Endodermal cell (in vitro differentiated cells): ENCODE measurements at regions not wholly inside any gene's neighbourhood (a gene's known extent, or its start where the extent isn't known, plus 50 kb on each side); places are given as distances from the start of the nearest gene placed in this dataset.

Source experiments
- DNase-seq: peaks from one replicate; pipeline ENCODE4 v3.0.0-alpha.2; 2017
- H3K27ac ChIP-seq: 2 replicates; pipeline ENCODE4 v1.5.1; 2013; ENCODE audit warnings: mild to moderate bottlenecking, low read depth, low read length, moderate library complexity
- H3K27me3 ChIP-seq: 2 replicates; pipeline ENCODE4 v1.6.1; 2013; ENCODE audit warnings: mild to moderate bottlenecking, low read length, moderate library complexity; ENCODE audit not compliant: insufficient read depth, control insufficient read depth, poor library complexity, severe bottlenecking
- H3K36me3 ChIP-seq: 2 replicates; pipeline ENCODE4 v1.7.0; 2013; ENCODE audit warnings: mild to moderate bottlenecking, low read length, moderate library complexity; ENCODE audit not compliant: control insufficient read depth, insufficient read depth
- H3K4me1 ChIP-seq: one replicate; pipeline ENCODE4 v1.7.0; 2013; ENCODE audit warnings: low read length; ENCODE audit not compliant: control insufficient read depth, insufficient read depth
- H3K4me3 ChIP-seq: 2 replicates; pipeline ENCODE4 v1.5.1; 2013; ENCODE audit warnings: mild to moderate bottlenecking, low read length, moderate library complexity
- H3K9ac ChIP-seq: 2 replicates; pipeline ENCODE4 v1.6.1; 2013; ENCODE audit warnings: mild to moderate bottlenecking, low read length, moderate library complexity; ENCODE audit not compliant: poor library complexity, severe bottlenecking; ENCODE audit errors: extremely low read depth
- H3K9me3 ChIP-seq: 2 replicates; pipeline ENCODE4 v1.6.1; 2013; ENCODE audit warnings: mild to moderate bottlenecking, low read length, moderate library complexity; ENCODE audit not compliant: control insufficient read depth
- H3K27ac Mint-ChIP-seq: 2 replicates; pipeline ENCODE4 v1.8.0; 2020; ENCODE audit warnings: mixed read lengths
- H3K27me3 Mint-ChIP-seq: 2 replicates; pipeline ENCODE4 v1.8.0; 2021; ENCODE audit warnings: mild to moderate bottlenecking, mixed read lengths; ENCODE audit not compliant: insufficient read depth
- H3K36me3 Mint-ChIP-seq: 2 replicates; pipeline ENCODE4 v1.8.0; 2020; ENCODE audit warnings: low read depth, mixed read lengths
- H3K4me1 Mint-ChIP-seq: 2 replicates; pipeline ENCODE4 v1.8.0; 2020; ENCODE audit warnings: mixed read lengths
- H3K4me3 Mint-ChIP-seq: 2 replicates; pipeline ENCODE4 v1.8.0; 2020; ENCODE audit warnings: mild to moderate bottlenecking, moderate library complexity, mixed read lengths
- H3K9me3 Mint-ChIP-seq: 2 replicates; pipeline ENCODE4 v1.8.0; 2020; ENCODE audit warnings: mild to moderate bottlenecking, mixed read lengths
- whole genome bisulfite sequencing, 2 experiments: methylation state at CpG; one replicate each; pipeline versions ENCODE4 v1.1.5 to v1.1.7; 2013; ENCODE audit warnings: missing lambda C conversion rate in 2 of 2, mixed read lengths in 1 of 2; ENCODE audit not compliant: insufficient coverage in 1 of 2, insufficient read length in 1 of 2; 5-methylcytosine and 5-hydroxymethylcytosine counted together
- TF ChIP-seq, protein P1 (sequence below): fragments of 200-600 bp; sonication (generic); conservative IDR thresholded peaks from 2 replicates; pipeline ENCODE4 v1.5.0; 2021; ENCODE audit warnings: antibody characterized with exemption, mild to moderate bottlenecking

- 84% methylated on average over 7 to 9 of the region's 9 CpGs for WGBS, 2 experiments
- no peak overlapping the region for H3K4me3 Mint-ChIP-seq
Measured at GRCh38 chr15:55003965-55004873, 192.5 kb downstream of the RSL24D1 start.

DNA sequence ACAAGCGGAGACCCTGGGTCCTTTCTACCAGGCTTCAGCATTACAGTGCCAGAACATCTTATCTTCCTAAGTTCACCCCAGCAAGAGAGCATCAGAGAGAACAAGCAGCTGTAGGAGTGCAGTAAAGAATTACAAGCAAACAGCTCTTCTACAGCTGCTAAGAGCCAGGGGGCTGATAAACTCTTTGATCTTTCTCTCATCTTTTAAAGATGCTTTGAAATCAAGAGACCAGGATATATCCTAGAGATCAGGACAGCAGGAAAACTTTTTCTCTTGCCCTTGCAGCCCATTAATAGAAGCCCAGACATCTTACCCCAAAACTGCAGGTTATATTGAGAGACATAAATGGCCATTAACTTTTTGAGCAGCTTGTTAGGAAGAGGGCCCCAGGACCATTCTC, 198.1 kb downstream of the RSL24D1 start:
- Mint-ChIP-seq H3K27me3 (peaks cover 3% of the 10 kb centered on the region), H3K27ac (no peak overlapping the region), H3K9me3 (no peaks in the 10 kb centered on the region), H3K36me3 (no peaks in the 10 kb centered on the region), H3K4me1 (peaks cover 6% of the 10 kb centered on the region), H3K4me3 (no peak overlapping the region)
- TF ChIP-seq, protein P1, sequence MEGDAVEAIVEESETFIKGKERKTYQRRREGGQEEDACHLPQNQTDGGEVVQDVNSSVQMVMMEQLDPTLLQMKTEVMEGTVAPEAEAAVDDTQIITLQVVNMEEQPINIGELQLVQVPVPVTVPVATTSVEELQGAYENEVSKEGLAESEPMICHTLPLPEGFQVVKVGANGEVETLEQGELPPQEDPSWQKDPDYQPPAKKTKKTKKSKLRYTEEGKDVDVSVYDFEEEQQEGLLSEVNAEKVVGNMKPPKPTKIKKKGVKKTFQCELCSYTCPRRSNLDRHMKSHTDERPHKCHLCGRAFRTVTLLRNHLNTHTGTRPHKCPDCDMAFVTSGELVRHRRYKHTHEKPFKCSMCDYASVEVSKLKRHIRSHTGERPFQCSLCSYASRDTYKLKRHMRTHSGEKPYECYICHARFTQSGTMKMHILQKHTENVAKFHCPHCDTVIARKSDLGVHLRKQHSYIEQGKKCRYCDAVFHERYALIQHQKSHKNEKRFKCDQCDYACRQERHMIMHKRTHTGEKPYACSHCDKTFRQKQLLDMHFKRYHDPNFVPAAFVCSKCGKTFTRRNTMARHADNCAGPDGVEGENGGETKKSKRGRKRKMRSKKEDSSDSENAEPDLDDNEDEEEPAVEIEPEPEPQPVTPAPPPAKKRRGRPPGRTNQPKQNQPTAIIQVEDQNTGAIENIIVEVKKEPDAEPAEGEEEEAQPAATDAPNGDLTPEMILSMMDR = no peak
- H3K9me3 ChIP-seq = no peaks in the 10 kb centered on the region
- H3K27me3 ChIP-seq = no peaks in the 10 kb centered on the region
- H3K4me3 ChIP-seq = no peak overlapping the region
- no peaks in the 10 kb centered on the region for H3K36me3 ChIP-seq
- no peak overlapping the region for H3K9ac ChIP-seq
- 100% methylated on average over 1 of the region's 1 CpG for WGBS, 2 experiments
- no peak overlapping the region for H3K27ac ChIP-seq
- no peaks in the 10 kb centered on the region for H3K4me1 ChIP-seq
- DNase-seq = no peak

More at GRCh38 chr15:55003965-55004873, 192.5 kb downstream of the RSL24D1 start:
- Mint-ChIP-seq H3K27ac (peak overlapping the region; percentile 59), H3K36me3 (no peaks in the 10 kb centered on the region), H3K27me3 (peaks cover 1% of the 10 kb centered on the region), H3K4me1 (peaks cover 15% of the 10 kb centered on the region), H3K9me3 (no peaks in the 10 kb centered on the region)
- no peak for DNase-seq
- Histone ChIP-seq H3K36me3 (no peaks in the 10 kb centered on the region), H3K9ac (no peak overlapping the region), H3K9me3 (no peaks in the 10 kb centered on the region), H3K27me3 (no peaks in the 10 kb centered on the region), H3K4me3 (no peak overlapping the region), H3K4me1 (peaks cover 2% of the 10 kb centered on the region), H3K27ac (no peak overlapping the region)
- TF ChIP-seq, protein P1 = no peak

DNA sequence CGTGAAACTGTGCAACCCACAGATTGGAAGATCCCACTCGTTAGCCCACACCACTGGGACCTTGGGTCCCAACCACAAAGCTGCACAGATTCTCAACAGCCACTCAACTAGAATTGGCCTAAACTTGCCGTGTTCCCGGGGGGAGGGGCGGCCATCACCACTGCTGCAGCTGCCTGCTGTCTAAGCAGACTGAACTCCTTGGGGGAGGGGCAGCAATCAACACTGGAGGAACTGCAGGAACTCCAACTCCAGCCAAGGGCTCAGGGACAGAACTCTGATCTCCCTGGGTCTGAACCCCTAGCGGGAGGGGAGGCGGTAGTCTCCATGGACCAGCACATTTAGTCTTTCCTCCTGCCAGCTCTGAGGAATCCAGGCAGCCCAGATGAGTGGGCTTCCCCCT, 205.9 kb downstream of the RSL24D1 start:
- no peak overlapping the region for H3K27ac ChIP-seq
- DNase-seq = peak; percentile 49
- 80 to 87% methylated on average over 4 to 7 of the region's 7 CpGs for WGBS, 2 experiments
- no peak overlapping the region for H3K9ac ChIP-seq
- Mint-ChIP-seq H3K4me1 (peaks cover 28% of the 10 kb centered on the region), H3K27ac (no peak overlapping the region), H3K9me3 (peaks cover 6% of the 10 kb centered on the region), H3K4me3 (no peak overlapping the region), H3K27me3 (peaks cover 10% of the 10 kb centered on the region), H3K36me3 (no peaks in the 10 kb centered on the region)
- H3K9me3 ChIP-seq = peaks cover 10% of the 10 kb centered on the region
- no peaks in the 10 kb centered on the region for H3K27me3 ChIP-seq
- peaks cover 8% of the 10 kb centered on the region for H3K4me1 ChIP-seq
- no peaks in the 10 kb centered on the region for H3K36me3 ChIP-seq
- H3K4me3 ChIP-seq = no peak overlapping the region
- TF ChIP-seq, protein P1 = no peak
